ENCODE measurements at regions not wholly inside any gene's neighbourhood (a gene's known extent, or its start where the extent isn't known, plus 50 kb on each side); places are given as distances from the start of the nearest gene placed in this dataset.

DNA sequence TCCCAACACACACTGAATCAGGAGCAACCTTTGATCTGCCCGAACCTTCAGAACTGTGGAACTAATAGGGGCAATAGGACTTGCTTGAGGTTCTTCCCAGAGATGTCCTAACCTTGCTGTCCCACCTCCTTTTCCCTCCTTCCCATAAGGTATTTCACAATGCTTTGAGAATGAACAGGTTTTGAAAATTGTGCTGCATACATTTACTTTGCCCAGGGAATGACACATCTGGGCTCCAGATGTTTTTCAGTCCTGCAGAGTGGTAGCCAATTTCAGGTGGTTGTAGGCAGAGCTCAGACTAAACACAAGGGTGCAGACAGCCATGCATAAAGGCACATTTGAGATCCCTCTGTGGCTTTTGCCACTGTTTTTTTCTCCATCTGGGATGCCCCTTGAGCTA lies 206.7 kb upstream of the PWP1 start:
- no peak for DNase-seq

DNA sequence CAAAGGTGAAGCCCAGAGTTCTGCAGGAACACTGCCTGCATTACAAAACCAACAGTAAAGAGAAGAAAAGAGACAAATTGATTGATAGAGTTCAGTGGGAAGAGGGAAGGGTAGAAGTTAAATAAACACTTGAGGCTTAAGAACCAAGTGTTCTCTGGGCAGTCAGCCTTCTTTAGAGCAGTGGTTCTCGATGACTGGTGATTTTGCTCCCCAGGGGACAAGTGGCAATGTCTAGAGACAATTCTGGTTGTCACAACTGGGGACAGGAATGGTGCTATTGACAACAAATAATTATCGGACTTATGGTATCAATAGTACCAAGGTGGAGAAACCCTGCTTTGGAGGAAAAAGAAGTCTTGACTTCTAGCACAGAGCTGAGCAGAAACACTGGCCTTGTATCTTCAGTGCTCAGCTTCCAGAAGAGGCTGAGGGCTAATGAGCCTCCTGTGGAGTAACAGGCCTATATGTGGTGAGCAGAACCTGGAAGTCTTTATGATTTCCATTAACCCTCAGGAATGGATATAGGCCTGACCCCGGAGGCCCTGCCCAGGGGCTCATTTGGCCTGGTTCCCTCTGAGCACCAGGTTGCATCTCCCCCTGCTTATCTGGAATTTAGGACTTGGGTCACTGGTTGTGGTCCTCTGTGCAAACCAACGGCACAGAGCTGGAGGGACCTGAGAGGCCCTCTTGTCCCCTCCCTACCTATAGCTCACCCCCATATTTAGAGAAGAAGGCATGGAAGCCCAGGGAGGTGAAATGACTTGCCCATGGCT lies 204.6 kb upstream of the PWP1 start:
- no peak for DNase-seq

DNA sequence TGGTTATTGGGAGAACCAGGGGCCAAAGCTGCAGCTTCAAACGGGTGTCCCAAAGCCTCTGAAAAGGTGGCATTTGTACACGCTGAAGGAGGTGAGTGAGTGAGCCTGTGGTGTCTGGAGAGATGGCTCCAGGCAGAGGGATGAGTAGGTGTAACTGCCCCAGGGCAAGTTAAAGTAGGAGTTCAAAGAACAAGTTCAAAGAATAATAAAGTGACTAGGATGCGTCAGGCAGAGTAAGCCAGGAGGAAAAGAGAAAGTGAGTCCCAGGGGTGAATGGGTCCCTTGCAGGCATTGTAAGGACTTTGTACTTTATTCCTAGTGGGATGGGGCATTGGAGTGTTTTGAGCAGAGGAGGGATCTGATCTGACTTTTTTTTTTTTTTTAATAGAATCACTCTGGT lies 201.4 kb upstream of the PWP1 start:
- DNase-seq: no peak

DNA sequence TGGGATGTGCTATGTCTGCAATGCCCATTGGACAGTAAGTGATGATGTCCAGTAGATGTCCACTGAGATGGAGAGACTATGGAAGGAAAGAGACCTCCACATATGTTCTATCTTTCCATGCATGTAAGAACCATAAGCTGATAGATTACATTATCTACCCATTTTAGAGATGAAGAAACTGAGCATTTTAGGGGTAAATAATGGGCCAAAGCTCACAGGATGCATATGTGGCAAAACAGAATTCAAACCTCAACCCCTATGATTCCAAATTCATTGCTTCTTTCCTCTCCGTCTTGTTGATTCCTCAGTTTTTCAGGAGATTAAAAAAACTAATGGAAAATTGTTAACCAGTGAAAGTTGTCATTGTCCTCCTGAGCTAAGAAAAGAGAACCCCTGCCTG lies 200.7 kb upstream of the PWP1 start:
- no peak for DNase-seq

DNA sequence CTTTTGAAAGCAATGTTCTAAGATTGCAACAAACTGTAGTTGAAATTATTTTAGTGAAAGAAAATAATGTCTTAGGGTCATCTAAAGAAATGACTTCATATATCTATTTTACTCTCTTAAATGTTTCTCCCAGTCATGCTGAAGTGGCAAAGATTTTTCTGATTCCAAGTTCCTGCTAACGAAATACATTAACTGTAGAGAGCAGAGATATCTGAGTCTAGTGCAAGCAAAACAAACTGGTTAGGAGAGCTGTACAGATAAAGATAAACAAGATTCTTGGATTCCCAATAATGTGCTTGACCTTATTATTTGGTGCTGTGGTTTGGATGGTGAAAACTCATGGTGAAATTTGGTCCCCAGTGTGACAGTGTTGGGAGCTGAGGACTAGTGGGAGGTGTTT lies 199.9 kb upstream of the PWP1 start:
- no peak for DNase-seq

DNA sequence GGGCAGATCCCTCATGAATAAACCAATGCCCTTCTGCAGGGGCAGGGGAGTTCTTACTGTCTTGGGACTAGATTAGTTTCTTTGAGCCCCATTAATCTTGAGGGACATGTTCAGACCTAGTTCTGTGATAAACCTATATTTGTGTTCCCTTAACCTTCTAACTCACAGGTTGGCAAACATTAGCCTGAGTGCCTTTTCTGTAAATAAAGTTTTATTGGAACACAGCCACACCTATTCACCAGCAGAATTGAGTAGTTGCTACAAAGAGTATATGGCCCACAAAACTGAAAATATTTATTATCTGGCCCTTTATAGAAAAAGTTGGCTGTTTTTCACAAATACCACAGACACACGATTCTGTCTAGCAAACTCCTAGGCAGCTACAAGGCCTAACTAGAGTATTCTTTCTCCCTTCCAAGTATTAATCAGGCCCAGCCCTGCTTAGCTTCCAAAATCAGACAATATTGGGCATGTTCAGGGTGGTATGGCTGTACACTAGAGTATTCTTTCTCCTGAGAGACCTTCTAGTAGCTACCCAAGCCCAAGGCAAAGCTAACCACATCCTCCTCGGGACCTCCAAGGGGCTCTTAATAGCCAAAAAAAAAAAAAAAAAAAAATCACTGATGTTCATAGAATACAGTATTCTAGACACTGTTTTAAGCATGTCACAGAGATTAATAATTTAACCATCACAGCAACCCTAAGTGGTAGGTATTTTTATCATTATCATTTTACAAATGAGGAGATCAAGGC lies 199.3 kb upstream of the PWP1 start:
- no peak for DNase-seq

DNA sequence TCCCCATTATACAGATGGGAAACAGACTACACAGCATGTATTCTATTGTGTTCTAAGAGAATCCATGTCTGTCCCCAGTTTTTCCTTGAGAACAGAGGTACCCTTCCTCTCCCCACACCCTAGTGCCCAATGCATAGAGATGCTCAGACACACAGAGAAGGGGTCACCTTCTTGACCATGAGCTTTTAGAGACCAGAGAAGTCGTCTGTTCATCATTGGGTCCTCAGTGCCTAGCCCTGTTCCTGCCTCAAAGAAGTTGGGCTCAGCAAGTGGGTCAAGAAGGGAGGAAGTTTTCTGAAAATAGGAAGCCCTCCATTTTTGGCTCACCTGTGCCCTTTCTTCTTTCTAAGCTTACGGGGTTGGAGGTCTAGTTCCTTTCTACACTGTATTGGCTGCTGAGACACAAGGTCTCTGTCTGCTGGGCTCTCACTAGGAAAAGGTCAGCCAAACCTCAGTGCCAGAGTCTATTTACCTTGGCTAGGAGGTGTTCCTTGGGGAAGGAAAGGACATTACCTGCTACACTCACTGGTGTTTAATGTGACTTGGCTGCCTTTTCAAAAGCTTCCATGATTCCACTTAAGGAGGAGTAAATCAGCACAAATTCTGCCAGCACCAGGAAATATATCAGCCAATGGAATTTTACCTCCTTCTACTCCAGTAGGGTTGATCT lies 198.5 kb upstream of the PWP1 start:
- no peak for DNase-seq

DNA sequence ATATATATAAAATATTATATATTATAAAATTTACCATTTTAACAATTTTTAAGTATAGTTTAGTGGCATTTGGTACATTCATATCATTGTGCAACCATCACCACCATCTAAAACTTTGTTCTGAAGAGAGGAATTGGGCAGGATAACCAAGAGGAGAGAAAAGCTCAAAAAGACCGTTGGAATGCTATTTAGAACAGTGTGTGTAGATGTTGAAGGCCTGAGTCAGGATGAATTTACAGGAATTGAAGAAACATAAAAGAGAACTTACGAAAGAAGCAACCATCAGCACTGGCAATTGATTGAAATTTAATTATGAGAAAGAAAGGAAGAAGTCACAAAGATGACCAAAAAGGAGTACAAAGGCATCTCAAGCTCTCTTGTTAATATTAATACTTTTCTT lies 196.9 kb upstream of the PWP1 start:
- DNase-seq: no peak

DNA sequence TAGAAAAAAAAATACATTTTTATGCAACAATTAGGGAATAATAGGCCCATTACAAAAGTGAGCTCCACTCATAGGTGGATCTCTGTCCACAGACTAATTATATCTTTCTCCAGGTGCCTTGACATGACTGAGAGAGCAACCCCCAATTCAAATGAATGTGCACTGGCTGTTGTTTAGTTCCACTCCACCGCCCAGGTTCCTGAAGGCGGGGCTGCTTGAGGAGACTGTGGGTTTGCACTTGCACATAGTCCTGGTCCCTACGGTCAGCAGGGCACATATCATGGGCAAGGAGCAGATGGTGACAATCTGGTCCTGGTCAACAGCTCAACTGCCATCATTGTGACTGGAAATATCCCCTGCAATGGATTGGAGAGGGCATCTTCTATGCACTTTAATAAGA lies 195.6 kb upstream of the PWP1 start:
- DNase-seq: no peak

DNA sequence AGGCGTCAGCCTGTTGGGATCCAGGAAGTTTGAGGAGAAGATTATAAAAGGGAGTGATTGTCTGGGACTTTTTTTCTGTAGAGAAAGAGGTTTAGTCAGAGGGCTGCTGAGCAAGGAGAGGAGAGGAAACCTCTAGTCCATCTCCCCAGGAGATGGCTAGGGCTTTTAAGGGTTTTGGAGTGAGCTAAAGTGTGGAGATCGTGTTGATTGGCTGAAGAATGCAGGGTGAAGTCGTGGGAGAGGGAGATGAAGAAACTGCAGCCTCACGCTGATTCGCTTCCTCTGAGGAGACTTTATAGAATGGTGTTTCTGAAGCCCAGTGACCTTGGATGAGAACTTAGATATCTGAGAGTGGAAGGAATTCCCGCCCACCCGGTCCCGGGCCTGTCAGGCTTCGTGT lies 193.7 kb upstream of the PWP1 start:
- DNase-seq: no peak

DNA sequence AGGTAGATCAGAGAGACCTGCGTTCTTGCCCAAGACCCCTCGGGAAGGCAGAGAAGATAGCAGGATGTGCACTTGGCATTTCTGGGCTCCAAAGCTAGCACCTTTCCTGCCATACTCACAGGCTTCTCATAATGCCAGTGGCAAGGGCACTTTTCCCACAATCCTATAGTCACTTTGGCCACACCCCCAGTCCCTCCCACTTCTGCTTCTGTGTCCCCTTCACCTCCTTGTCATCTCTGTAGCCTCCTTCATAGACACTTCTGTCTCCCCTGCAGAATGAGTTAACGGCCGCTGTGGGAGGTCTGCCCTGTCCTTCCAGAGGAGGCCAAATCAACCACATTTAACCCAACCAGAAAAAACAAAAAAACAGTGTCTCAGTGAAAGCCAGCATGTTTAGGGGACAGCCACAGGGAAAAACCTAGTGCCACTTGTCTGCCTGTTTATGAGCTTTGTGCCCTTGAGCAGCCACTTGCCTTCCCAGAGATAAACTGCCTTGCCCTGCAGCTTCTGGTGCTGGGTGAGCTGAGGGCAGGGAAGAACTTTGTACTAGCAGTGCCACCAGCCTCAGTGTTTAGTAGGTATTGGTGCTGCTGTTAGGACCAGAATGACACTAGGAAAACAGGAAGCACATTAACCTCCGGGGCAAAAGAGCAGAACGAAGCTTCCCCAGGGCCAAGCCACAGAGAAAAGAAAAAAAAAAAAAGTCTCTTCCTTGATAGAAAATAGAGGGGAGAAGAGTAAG lies 193.0 kb upstream of the PWP1 start:
- no peak for DNase-seq

DNA sequence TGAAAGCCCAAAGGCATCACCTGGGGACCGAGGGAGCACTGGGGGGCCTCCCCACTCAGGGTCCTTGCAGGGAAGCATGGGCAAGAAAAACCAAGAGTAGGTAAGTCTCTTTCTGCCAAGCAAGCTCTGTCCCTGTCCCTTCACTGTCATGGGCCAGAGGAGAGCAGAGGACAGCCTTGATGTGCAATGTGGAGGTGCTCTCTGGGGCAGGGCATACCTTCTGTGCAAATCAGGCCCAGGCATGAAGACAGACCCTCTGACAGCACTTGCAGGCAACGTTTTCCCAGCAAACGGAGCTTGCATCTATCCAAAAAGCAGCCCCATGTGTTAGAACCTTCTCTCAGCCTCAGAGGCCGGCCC lies 192.5 kb upstream of the PWP1 start:
- DNase-seq: no peak

DNA sequence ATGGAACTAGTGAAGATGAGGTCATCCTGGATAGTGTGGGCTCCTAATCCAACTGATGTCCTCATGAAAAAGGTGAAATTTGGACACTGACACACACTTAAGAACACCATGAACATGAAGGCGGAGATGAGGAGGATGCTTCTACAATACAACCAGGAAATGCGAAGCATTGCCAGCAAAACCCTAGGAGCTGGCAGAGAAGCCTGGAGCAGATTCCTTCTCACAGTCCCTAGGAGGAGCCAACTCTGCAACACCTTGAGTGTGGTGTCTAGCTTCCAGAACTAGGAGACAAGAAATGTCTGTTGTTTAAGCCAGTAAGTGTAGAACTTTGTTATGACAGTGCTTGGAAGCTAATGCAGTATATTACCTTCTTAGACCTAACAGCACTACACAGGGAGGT lies 191.9 kb upstream of the PWP1 start:
- DNase-seq: no peak

DNA sequence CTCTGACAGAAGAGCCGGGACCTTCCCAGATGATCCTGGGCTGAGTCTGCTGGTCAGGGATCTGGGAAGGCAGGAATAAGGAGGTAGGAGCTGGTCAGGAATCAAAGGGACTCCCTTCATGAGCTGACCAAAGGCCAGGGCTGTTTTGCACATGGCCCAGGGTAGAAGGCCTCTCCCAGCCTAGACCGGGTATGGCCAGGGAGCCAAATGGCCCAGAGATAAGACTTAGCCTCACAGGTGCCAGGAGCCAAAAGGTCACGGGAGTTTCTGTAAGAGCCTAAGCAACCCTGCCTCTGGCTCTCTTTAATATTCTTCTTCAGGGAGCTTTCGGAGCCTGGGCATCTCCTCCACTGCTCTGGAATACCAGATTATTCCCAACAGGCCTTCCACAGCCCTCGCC lies 191.3 kb upstream of the PWP1 start:
- no peak for DNase-seq

DNA sequence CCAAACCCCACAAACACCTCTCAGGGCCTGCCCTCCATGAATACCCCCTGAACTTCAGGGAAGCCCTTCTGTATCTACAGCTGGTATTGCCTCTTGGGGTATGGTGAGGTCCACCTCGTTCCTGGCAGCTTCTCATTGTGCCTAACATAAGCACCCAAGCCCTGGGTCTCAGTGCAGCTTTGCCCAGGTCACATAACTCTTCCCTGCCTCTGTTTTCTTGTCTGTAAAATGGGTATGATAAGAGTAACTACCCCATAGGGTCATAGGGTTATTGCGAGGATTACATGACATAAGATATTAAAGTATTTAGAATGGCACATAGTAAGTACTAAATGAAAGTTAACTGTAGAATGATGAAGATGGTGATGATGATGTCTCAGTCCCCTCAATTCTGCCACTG lies 190.0 kb upstream of the PWP1 start:
- no peak for DNase-seq

DNA sequence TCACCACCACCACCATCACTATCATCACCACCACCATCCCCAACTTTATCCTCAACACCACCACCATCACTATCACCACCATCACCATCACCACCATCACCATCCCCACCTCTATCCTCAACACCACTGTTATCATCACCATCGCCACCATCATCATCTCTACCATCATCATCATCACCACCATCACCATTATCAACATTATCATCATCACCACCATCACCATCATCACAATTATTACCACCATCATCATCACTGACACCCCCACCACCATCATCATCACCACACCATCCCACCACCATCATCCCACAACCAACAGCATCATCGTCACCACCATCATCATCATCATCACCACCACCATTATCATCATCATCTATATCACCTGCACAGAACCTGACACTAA lies 188.4 kb upstream of the PWP1 start:
- no peak for DNase-seq

DNA sequence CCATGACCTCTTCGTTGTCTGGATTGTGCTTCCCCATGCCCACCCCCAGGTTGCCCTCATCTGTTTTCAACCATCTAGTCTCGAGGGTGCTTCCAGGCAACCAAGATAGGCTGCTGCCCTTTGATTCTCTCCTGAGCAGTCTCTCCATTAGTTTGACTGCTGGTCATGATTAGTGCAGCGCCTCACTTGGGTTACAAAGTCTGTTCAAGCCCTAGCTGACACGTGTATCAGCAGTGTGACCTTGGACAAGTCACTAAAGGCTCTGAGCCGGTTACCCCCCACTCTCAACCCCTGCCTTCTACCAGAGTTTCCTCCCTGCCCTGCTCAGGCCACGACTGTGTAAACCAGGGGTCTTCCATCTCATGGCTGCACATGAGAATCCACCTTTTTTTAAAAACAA lies 185.3 kb upstream of the PWP1 start:
- no peak for DNase-seq

DNA sequence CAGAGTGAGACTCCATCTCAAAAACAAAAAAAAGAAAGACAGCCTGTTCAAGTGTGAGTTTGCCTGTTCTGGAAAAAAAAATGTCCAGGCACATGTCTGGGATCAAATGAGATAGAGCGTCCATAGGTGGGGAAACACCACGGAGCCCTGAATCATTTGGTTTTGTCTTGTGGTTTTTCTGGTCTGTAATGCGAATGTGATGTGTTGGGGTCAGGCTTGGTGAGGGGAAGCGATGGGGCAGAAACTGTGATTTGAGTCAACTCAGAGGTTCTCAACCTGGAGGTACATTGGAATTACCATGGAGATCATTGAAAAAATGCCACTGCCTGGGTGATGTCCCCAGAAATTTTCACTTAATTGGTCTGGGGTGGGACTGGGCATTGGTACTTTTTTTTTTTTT lies 183.9 kb upstream of the PWP1 start:
- DNase-seq: no peak

DNA sequence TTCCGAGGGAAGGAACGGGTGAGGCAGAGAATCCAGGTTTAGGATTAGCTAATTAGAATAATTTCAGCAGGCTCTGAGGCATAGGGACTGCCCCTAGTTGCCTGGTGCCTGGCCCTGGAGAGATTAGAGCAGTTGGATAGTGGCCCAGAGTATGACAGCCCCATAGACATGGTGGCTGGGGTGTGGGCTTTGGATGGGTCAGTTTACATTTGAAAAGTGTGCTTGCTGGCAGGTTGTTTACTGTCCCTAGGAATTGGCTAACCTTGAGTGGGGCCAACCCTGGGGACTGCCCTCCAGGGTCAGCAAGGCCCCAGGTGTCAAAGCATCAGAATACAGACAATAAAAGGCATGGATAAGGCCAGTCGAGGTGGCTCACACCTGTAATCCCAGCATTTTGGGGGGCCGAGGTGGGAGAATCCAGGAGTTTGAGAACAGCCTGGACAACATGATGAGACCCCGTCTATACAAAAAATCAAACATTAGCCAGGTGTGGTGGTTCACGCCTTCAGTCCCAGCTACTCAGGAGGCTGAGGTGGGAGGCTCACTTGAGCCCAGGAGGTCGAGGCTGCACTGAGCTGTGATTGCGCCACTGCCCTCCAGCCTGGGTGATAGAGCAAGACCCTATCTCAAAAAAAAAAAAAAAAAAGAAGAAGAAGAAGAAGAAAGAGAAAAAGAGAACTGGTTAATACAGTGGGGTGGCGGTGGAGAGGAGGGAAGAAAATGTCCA lies 182.3 kb upstream of the PWP1 start:
- DNase-seq: no peak

DNA sequence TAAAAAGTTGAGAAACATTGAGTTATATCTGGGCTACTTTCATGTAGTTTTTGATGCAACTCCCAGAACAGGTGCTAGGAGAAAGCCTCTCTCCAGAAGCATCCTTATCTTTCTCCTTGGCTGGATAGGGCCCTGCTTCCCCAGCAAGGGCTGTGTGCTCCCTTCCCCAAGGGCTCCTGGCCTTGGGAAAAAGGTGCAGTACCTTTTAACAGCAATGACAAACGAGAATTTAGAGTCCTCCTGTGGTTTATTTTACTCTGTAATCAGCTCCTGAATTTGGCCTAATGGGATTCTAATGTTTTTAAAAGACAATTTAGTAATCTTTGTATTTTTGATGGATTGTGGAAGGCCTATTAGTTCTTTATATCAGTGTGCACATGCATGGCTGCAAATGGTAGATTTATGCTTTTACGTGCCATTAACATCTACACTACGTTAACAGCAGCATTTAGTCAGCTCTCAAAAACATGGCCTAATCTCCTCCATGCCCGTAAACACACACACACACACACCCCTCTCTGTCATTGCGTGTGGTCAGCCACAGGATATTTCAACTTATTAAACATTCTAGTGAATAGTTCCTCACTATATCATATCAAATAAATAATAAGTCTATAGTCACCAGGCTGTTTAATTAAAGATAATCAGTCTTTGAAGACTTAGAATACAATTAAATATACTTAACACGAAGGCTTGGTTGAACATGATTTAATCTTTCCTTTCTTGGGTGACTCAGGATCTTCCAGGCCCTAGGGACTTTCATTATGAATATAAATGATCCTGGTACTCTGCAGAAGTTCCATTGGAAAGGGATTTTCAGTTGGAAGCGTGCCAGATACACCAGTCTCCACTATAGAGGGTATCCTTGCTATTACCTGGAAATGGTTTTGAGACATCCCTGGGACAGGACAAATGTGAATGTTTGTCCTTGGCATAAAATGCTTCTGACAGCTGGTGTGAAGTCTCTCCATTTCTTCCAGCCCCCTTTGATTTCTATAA lies 181.4 kb upstream of the PWP1 start:
- DNase-seq: no peak

DNA sequence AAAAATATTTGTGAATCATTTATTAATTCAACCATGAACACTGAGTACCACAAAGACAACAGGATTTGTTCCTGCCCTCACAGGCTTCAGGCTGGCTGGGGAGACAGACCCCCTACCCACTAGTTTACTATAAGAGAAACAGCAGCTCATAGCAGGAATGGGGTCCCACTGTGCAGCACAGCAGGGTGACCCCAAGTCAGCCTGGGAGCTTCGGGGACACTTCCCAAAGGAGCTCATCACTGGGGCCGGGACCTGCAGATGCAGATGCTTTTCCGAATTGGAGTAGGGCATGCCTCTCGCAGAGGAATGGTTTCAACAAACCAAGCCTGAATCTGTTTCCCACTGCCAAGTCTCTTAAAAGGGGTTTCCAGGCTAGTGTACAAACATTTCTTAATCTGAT lies 176.2 kb upstream of the PWP1 start:
- DNase-seq: no peak

DNA sequence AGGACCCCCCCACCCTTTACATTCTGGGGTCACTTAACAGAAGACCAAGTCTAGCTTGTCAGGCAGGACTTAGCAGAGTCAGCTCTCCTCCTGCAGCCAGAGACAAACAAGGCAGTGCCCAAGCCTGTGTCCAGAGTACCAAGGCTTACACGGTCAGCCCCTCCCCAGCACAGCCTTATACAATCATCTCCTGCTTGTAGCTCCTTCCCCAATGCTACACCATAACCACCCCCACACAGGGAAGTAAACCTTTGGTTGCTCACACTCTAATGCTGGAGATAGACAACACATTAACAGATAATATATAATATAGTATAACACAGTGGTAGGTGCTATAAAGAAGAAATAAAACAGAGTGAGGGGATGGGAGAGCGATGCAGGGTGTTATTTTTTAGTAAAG lies 175.4 kb upstream of the PWP1 start:
- DNase-seq: no peak
